H1 (cell line): ENCODE measurements at regions not wholly inside any gene's neighbourhood (a gene's known extent, or its start where the extent isn't known, plus 50 kb on each side); places are given as distances from the start of the nearest gene placed in this dataset.
A peak's percentile ranks its signal among the peaks of the same experiment; 100 is the strongest.

ENCODE experiments used
- CTCF ChIA-PET: fragments of 300-600 bp; sonication (Branson Sonifier 250); formaldehyde crosslinking; loops from one replicate; lab custom pipeline; 2021; ENCODE audit not compliant: partially characterized antibody; lab: Charles Lee
- POLR2A ChIA-PET: fragments of 300-600 bp; sonication (Branson Sonifier 250); formaldehyde crosslinking; loops from one replicate; lab custom pipeline; 2021; ENCODE audit warnings: inconsistent platforms; ENCODE audit not compliant: partially characterized antibody; lab: Charles Lee
- DNase-seq, 2 experiments: peaks; one replicate each; pipeline versions ENCODE4 v3.0.0 to v3.0.0-alpha.2; 2010 to 2022; ENCODE audit warnings: low spot score in 2 of 2, low read depth in 1 of 2, mixed read lengths in 1 of 2
- FAIRE-seq: peaks from 2 replicates; lab custom pipeline; 2011; peaks lifted over from hg19 to GRCh38; lab: Jason Lieb, UNC
- H2AFZ ChIP-seq: 2 replicates; pipeline ENCODE4 v1.8.1; 2012; ENCODE audit warnings: low read length, inconsistent platforms
- H2AK5ac ChIP-seq: 2 replicates; pipeline ENCODE4 v1.6.1; 2013; ENCODE audit warnings: low read depth, low read length
- H2BK120ac ChIP-seq: replicated peaks from 2 replicates; pipeline ENCODE3; 2013; ENCODE audit warnings: low read depth, low read length, inconsistent platforms
- H2BK12ac ChIP-seq: 2 replicates; pipeline ENCODE4 v1.6.1; 2013; ENCODE audit warnings: low read depth, low read length
- H2BK15ac ChIP-seq: 2 replicates; pipeline ENCODE4 v1.6.1; 2013; ENCODE audit warnings: low read length
- H2BK20ac ChIP-seq: 2 replicates; pipeline ENCODE4 v1.6.1; 2013; ENCODE audit warnings: low read length
- H2BK5ac ChIP-seq: 2 replicates; pipeline ENCODE4 v1.6.1; 2013; ENCODE audit warnings: low read depth, low read length
- H3K14ac ChIP-seq: 2 replicates; pipeline ENCODE4 v1.6.1; 2013; ENCODE audit warnings: inconsistent platforms; ENCODE audit not compliant: insufficient read length
- H3K18ac ChIP-seq: 2 replicates; pipeline ENCODE4 v1.6.1; 2013; ENCODE audit warnings: low read length; ENCODE audit errors: extremely low read depth
- H3K23ac ChIP-seq: 2 replicates; pipeline ENCODE4 v1.6.1; 2013; ENCODE audit warnings: inconsistent platforms; ENCODE audit not compliant: insufficient read length
- H3K23me2 ChIP-seq: 2 replicates; pipeline ENCODE4 v1.6.1; 2013; ENCODE audit warnings: low read depth, low read length
- H3K27ac ChIP-seq: 2 replicates; pipeline ENCODE4 v1.6.1; 2011; ENCODE audit warnings: low read depth, low read length, inconsistent platforms
- H3K27me3 ChIP-seq, 4 experiments: replicated peaks in 1 of 4; 1 replicate in 1 of 4; 2 replicates in 3 of 4; pipeline versions ENCODE4 v1.6.1 to v1.8.1; 2011 to 2013; ENCODE audit warnings: low read length in 3 of 4, mild to moderate bottlenecking in 3 of 4, inconsistent platforms in 2 of 4, mixed read lengths in 2 of 4, moderate library complexity in 1 of 4; ENCODE audit not compliant: control insufficient read depth in 3 of 4, insufficient read depth in 3 of 4; ENCODE audit errors: extremely low read depth in 1 of 4
- H3K36me3 ChIP-seq, 4 experiments: 2 replicates each; pipeline versions ENCODE4 v1.6.1 to v1.8.1; 2011 to 2013; ENCODE audit warnings: mild to moderate bottlenecking in 4 of 4, low read length in 3 of 4, moderate library complexity in 2 of 4, control low read depth in 1 of 4, inconsistent platforms in 1 of 4; ENCODE audit not compliant: insufficient read depth in 4 of 4, control insufficient read depth in 2 of 4
- H3K4ac ChIP-seq: replicated peaks from 2 replicates; pipeline ENCODE3; 2013; ENCODE audit warnings: low read length, low read depth, mixed read lengths, inconsistent platforms; ENCODE audit not compliant: insufficient read length
- H3K4me1 ChIP-seq, 4 experiments: replicated peaks in 1 of 4; 1 replicate in 1 of 4; 2 replicates in 3 of 4; pipeline versions ENCODE4 v1.6.1 to v1.8.1; 2011 to 2013; ENCODE audit warnings: low read length in 3 of 4, inconsistent platforms in 2 of 4, mixed read lengths in 1 of 4; ENCODE audit not compliant: insufficient read depth in 4 of 4, control insufficient read depth in 3 of 4
- H3K4me2 ChIP-seq, 2 experiments: 2 replicates each; pipeline versions ENCODE4 v1.6.1 to v1.8.1; 2011 to 2013; ENCODE audit warnings: low read depth in 2 of 2, low read length in 2 of 2, control low read depth in 1 of 2, inconsistent platforms in 1 of 2, mild to moderate bottlenecking in 1 of 2; ENCODE audit not compliant: insufficient read depth in 1 of 2
- H3K4me3 ChIP-seq, 4 experiments: fragments of 200-600, 300-600 bp in 1 of 4; sonication (generic), shearing (Covaris generic), sonication (Bioruptor Twin) in 1 of 4; 2 replicates each; pipeline versions ENCODE4 v1.5.1 to v1.8.1; 2011 to 2016; ENCODE audit warnings: low read length in 4 of 4, low read depth in 3 of 4, control low read depth in 2 of 4, inconsistent platforms in 2 of 4, mild to moderate bottlenecking in 2 of 4, mixed read lengths in 1 of 4, moderate library complexity in 1 of 4; ENCODE audit not compliant: insufficient read depth in 2 of 4; ENCODE audit errors: extremely low read depth in 1 of 4
- H3K56ac ChIP-seq: replicated peaks from 2 replicates; pipeline ENCODE3; 2013; ENCODE audit warnings: low read depth, mild to moderate bottlenecking, mixed read lengths, low read length, inconsistent platforms; ENCODE audit not compliant: insufficient read length
- H3K79me1 ChIP-seq: 2 replicates; pipeline ENCODE4 v1.6.1; 2013; ENCODE audit warnings: low read depth, low read length, control low read depth
- H3K79me2 ChIP-seq, 2 experiments: 2 replicates each; pipeline versions ENCODE4 v1.6.1 to v1.8.1; 2012 to 2013; ENCODE audit warnings: low read length in 2 of 2, mild to moderate bottlenecking in 2 of 2, inconsistent platforms in 1 of 2; ENCODE audit not compliant: insufficient read depth in 2 of 2, control insufficient read depth in 1 of 2
- H3K9ac ChIP-seq, 4 experiments: replicated peaks in 1 of 4; 1 replicate in 1 of 4; 2 replicates in 3 of 4; pipeline versions ENCODE4 v1.6.1 to v1.8.1; 2011 to 2013; ENCODE audit warnings: low read depth in 3 of 4, low read length in 3 of 4, control low read depth in 2 of 4, mild to moderate bottlenecking in 2 of 4, moderate library complexity in 2 of 4, inconsistent platforms in 1 of 4; ENCODE audit errors: extremely low read depth in 1 of 4
- H3K9me3 ChIP-seq, 2 experiments: 2 replicates each; pipeline versions ENCODE4 v1.6.1 to v1.8.1; 2012 to 2013; ENCODE audit warnings: mild to moderate bottlenecking in 2 of 2, moderate library complexity in 2 of 2, control low read depth in 1 of 2, inconsistent platforms in 1 of 2, low read depth in 1 of 2, low read length in 1 of 2, mixed read lengths in 1 of 2; ENCODE audit not compliant: insufficient read depth in 2 of 2
- H4K20me1 ChIP-seq, 2 experiments: replicated peaks in 1 of 2; 2 replicates each; pipeline versions ENCODE3 to v1.8.1; 2011 to 2013; ENCODE audit warnings: inconsistent platforms in 2 of 2, low read length in 2 of 2, mild to moderate bottlenecking in 1 of 2; ENCODE audit not compliant: insufficient read depth in 2 of 2, control insufficient read depth in 1 of 2
- H4K5ac ChIP-seq: 2 replicates; pipeline ENCODE4 v1.6.1; 2013; ENCODE audit warnings: low read length, low read depth, mixed read lengths, inconsistent platforms; ENCODE audit not compliant: insufficient read length
- H4K8ac ChIP-seq: 2 replicates; pipeline ENCODE4 v1.8.0; 2013; ENCODE audit warnings: mild to moderate bottlenecking, moderate library complexity, low read length, inconsistent platforms; ENCODE audit not compliant: insufficient read depth; ENCODE audit errors: extremely low read depth
- H4K91ac ChIP-seq: replicated peaks from 2 replicates; pipeline ENCODE3; 2013; ENCODE audit warnings: low read length, mixed read lengths, inconsistent platforms; ENCODE audit not compliant: insufficient read length
- CHD1 ChIP-seq: IDR thresholded peaks from 2 replicates; pipeline ENCODE4 v1.6.1; 2012; ENCODE audit warnings: low read depth, low read length, improper control_type of control experiment
- EGR1 ChIP-seq: IDR thresholded peaks from 2 replicates; pipeline ENCODE4 v1.6.1; 2011; ENCODE audit warnings: low read depth, low read length, borderline replicate concordance
- GABPA ChIP-seq: IDR thresholded peaks from 2 replicates; pipeline ENCODE4 v1.6.1; 2011; ENCODE audit warnings: mild to moderate bottlenecking, low read length, moderate library complexity, borderline replicate concordance; ENCODE audit not compliant: insufficient read depth
- MAFK ChIP-seq: IDR thresholded peaks from 2 replicates; pipeline ENCODE4 v1.6.1; 2012; ENCODE audit warnings: low read depth, mild to moderate bottlenecking, improper control_type of control experiment, low read length
- MAX ChIP-seq: IDR thresholded peaks from 2 replicates; pipeline ENCODE4 v1.6.1; 2012; ENCODE audit warnings: inconsistent platforms
- NANOG ChIP-seq: IDR thresholded peaks from 2 replicates; pipeline ENCODE4 v1.6.1; 2011; ENCODE audit warnings: low read length, low read depth, mild to moderate bottlenecking, inconsistent platforms; ENCODE audit not compliant: insufficient read depth, poor library complexity, severe bottlenecking
- POLR2AphosphoS5 ChIP-seq: IDR thresholded peaks from 2 replicates; pipeline ENCODE4 v1.6.1; 2011; ENCODE audit warnings: low read depth, low read length
- RAD21 ChIP-seq, 2 experiments: IDR thresholded peaks in 1 of 2; conservative IDR thresholded peaks in 1 of 2; 2 replicates each; pipeline ENCODE4 v1.6.1; 2011; ENCODE audit warnings: low read depth in 2 of 2, low read length in 2 of 2, improper control_type of control experiment in 1 of 2, inconsistent platforms in 1 of 2, mild to moderate bottlenecking in 1 of 2, moderate library complexity in 1 of 2
- RBBP5 ChIP-seq: IDR thresholded peaks from 2 replicates; pipeline ENCODE4 v1.7.1; 2012; ENCODE audit warnings: low read depth, mild to moderate bottlenecking, inconsistent platforms, low read length, moderate library complexity, borderline replicate concordance
- RNF2 ChIP-seq: fragments of 200-900, 300-1000 bp; sonication (generic); IDR thresholded peaks from 2 replicates; pipeline ENCODE4 v1.7.1; 2016; ENCODE audit warnings: borderline replicate concordance, low read depth, mild to moderate bottlenecking, antibody characterized with exemption, low read length; ENCODE audit not compliant: poor library complexity, severe bottlenecking; ENCODE audit errors: missing control alignments
- SIN3A ChIP-seq, 2 experiments: IDR thresholded peaks in 1 of 2; conservative IDR thresholded peaks in 1 of 2; 2 replicates each; pipeline ENCODE4 v1.6.1; 2011 to 2012; ENCODE audit warnings: low read length in 2 of 2, improper control_type of control experiment in 1 of 2, low read depth in 1 of 2, mild to moderate bottlenecking in 1 of 2
- TAF7 ChIP-seq: optimal IDR thresholded peaks from 2 replicates; pipeline ENCODE3; 2011; ENCODE audit warnings: low read depth, mild to moderate bottlenecking, inconsistent platforms, low read length, moderate library complexity, borderline replicate concordance
- TCF12 ChIP-seq: IDR thresholded peaks from 2 replicates; pipeline ENCODE4 v1.6.1; 2011; ENCODE audit warnings: low read depth, mild to moderate bottlenecking, low read length
- WGBS, 2 experiments: shearing (Covaris generic) in 1 of 2; methylation state at CpG; one replicate each; pipeline versions ENCODE4 v1.1.6 to v1.1.7; 2013 to 2015; ENCODE audit warnings: low lambda C conversion rate in 2 of 2, mixed read lengths in 2 of 2, inconsistent platforms in 1 of 2, low coverage in 1 of 2, missing lambda C conversion rate in 1 of 2; ENCODE audit not compliant: insufficient replicate concordance in 2 of 2, insufficient coverage in 1 of 2, insufficient read length in 1 of 2; ENCODE audit errors: extremely low coverage in 1 of 2, missing lambda C conversion rate in 1 of 2; 5-methylcytosine and 5-hydroxymethylcytosine counted together

GRCh38 chr12:22121224-22121623 is 75.2 kb downstream of the CMAS start:
- H3K18ac ChIP-seq, result no peak overlapping the region
- CTCF ChIA-PET, result interaction anchor here (0.6 to 3.8 kb wide), 33 partner anchors 9 to 1946 kb away, joined by 3 to 29 read pairs (median 4); no protein-coding TSS in a partner anchor
- H3K4me1 ChIP-seq, result no peaks in the 10 kb centered on the region
- H3K4me3 ChIP-seq, result no peak overlapping the region
- peak; percentile 55 for FAIRE-seq
- H3K79me2 ChIP-seq, result no peaks in the 10 kb centered on the region
- H4K20me1 ChIP-seq, result no peaks in the 10 kb centered on the region
- no peak overlapping the region for H4K8ac ChIP-seq
- H2BK12ac ChIP-seq, result no peak overlapping the region
- H2BK20ac ChIP-seq, result no peak overlapping the region
- H3K14ac ChIP-seq, result no peak overlapping the region
- H3K9ac ChIP-seq, result no peak overlapping the region
- peaks cover 0 to 3% (median 0%) of the 10 kb centered on the region in 4 experiments; a peak in 1 of 8 replicates for H3K36me3 ChIP-seq
- no peak overlapping the region for H3K56ac ChIP-seq
- no peak overlapping the region for H2BK15ac ChIP-seq
- H3K27ac ChIP-seq, result no peak overlapping the region
- H3K27me3 ChIP-seq, result no peaks in the 10 kb centered on the region
- POLR2A ChIA-PET, result no interaction called here
- H3K9me3 ChIP-seq, result peaks cover 6 to 11% of the 10 kb centered on the region in 2 experiments; a peak in 3 of 4 replicates
- WGBS, 2 experiments, result 52% methylated on average over 4 of the region's 4 CpGs; no CpG with 5 or more reads in 1 of the 2 experiments
- H3K4ac ChIP-seq, result no peak overlapping the region
- DNase-seq, result peak in 1 of 2 experiments; percentile 68
- H3K79me1 ChIP-seq, result no peaks in the 10 kb centered on the region
- H2AFZ ChIP-seq, result no peak overlapping the region
- no peaks in the 10 kb centered on the region for H3K23me2 ChIP-seq
- no peak overlapping the region for H4K91ac ChIP-seq
- no peak overlapping the region for H2AK5ac ChIP-seq
- H4K5ac ChIP-seq, result no peak overlapping the region
- no peak overlapping the region for H3K23ac ChIP-seq
- no peak overlapping the region for H3K4me2 ChIP-seq
- no peak overlapping the region for H2BK120ac ChIP-seq
- no peak overlapping the region for H2BK5ac ChIP-seq
- peak; percentile 74 for TF ChIP-seq MAX
- no peak for TF ChIP-seq CHD1
- no peak for TF ChIP-seq TAF7
- TF ChIP-seq RNF2, result no peak
- peak; percentile 17; the same call in 1 of the 2 replicates for TF ChIP-seq MAFK
- peak; percentile 72 to 74 for TF ChIP-seq RAD21 (IDR thresholded peaks at IDR 0.05 in 1 of 2, conservative IDR thresholded peaks at IDR 0.05 in 1 of 2; ENCODE audit: low read depth in 2 of 2, low read length in 2 of 2)
- no peak for TF ChIP-seq EGR1
- no peak for TF ChIP-seq POLR2AphosphoS5
- no peak for TF ChIP-seq NANOG
- TF ChIP-seq RBBP5, result no peak
- TF ChIP-seq SIN3A (conservative IDR thresholded peaks at IDR 0.05 in 1 of 2, IDR thresholded peaks at IDR 0.05 in 1 of 2; ENCODE audit: low read depth in 1 of 2, low read length in 2 of 2), result no peak
- TF ChIP-seq GABPA, result no peak
- 0 out of 2 replicates have a peak, but pooled peaks have one; percentile 57 for TF ChIP-seq TCF12
